Stimulated activated CD8-positive, alpha-beta memory T cell treated with anti-CD3 and anti-CD28 coated beads, Interleukin-7, amount 100 ng/mL, for 4 hours (primary cell): ENCODE measurements at regions not wholly inside any gene's neighbourhood (a gene's known extent, or its start where the extent isn't known, plus 50 kb on each side); places are given as distances from the start of the nearest gene placed in this dataset.

Source experiments
- DNase-seq, 2 donors: peaks; one replicate each; pipeline ENCODE4 v3.0.0-alpha.2; 2020; ENCODE audit warnings: low read depth in 2 of 2

DNA sequence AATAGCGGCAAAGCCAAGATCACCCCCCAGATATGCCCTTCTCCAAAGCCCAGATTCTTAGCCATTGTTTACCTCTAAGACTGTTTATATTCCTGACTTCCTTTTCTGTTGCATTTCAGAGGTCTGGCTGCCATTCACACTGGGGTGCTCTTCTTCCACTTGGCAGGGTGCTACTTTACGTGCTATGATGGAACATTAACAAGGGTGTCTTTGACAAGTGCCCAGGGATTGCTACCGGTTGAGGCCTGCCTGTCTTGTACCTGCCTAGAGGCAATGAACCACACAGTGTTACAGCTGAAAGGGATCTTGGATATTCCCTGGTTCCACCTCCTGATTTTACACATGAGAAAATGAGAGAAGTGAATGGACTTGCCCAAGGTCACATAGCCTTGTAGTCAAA lies 352.1 kb upstream of the KIF2A start:
- no peak for DNase-seq

GRCh38 chr5:61964201-61964600 lies 341.8 kb upstream of the KIF2A start:
- no peak for DNase-seq

GRCh38 chr5:61965069-61965468 lies 340.9 kb upstream of the KIF2A start:
- DNase-seq, result no peak

DNA sequence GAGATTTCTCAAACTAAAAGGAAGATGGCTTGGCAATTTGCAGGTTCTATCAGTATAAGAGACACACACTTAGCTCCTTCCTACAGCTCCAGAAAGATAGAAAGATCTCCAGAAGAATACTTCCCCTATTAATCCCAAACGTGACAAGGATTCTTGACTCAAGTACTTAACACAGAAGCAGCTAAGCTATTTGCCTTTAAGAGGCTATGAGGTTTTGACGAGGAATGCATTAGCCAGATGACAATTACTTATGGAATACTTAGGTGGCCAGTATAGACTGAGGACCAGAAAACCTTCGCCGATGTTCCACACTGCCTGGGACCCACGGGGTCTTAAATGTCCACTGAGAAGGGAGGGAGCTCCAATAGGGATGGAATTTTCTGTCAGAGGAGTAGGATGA lies 340.5 kb upstream of the KIF2A start:
- no peak for DNase-seq

GRCh38 chr5:61966296-61966955 lies 339.6 kb upstream of the KIF2A start:
- DNase-seq, result no peak

- DNase-seq, result no peak
Measured at GRCh38 chr5:61966997-61967396, 339.0 kb upstream of the KIF2A start.

DNA sequence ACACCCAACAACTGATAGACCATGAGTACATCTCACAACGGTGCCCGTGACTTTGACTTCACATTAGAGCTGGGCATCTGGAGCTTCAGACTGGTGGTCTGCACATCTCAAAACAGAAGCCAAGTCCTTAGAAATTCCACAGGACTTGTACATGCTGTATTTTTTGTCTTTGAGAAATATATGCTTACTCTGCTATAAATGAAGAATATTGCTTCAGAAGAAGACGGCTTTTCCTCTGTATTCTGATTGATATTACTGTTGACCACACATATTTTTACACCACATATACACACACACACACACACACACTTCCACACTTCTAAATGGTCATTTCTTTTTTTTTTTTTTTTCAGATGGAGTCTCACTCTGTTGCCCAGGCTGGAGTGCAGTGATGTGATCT lies 338.3 kb upstream of the KIF2A start:
- no peak for DNase-seq

DNA sequence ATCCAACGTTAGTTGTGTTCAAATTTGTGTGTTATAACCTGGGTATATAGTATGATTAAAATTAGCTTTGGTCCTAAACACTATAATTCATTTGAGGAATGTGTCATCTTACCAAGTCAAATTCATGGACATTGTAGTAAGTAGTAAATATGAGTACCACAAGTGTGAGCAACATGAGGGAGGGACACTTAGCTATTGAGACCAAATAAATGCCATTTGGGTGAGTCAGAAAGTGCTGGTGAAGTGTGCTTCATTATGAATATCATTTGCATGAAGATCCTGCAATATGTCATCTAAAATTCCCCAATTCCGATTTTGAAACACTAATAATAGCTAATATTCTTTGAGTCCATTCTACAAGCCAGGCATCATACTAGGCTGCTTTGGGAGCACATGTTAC lies 336.7 kb upstream of the KIF2A start:
- no peak for DNase-seq

DNA sequence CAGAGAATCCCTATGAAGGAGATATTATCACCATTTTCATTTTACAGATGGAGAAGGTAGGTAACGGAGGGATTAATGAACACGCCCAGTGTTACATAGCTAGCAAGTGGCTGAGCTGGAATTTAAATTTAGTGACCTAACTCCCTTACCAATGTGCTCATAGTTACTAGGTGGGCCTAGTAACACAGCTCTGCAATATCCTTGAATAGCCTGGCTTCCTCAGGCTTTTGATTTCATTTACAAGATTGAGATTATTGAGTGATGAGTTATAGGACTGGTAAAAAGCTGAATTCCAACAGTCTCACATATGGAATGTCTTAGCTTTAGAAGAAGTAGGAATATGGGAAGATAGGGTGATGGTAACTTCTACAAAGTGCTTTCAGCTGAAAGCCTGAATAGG lies 336.3 kb upstream of the KIF2A start:
- no peak for DNase-seq

DNA sequence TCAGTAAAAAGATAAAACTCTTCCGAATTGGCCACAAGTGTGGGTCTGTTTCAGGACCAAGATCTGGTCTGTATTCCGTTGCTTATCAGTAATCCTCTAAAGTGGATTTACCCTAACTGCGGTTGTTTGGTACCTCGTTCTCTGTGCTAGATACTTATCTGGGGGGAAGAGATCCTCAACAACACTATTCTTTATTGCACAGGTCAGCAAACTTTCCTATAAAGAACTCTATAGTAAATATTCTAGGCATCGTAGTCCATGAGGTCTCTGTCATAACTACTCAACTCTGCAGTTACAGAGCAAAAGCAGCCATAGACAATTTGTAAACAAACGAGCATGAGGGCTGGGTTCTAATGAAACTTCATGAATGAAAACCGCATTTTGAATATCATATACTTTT lies 335.8 kb upstream of the KIF2A start:
- DNase-seq, result no peak

DNA sequence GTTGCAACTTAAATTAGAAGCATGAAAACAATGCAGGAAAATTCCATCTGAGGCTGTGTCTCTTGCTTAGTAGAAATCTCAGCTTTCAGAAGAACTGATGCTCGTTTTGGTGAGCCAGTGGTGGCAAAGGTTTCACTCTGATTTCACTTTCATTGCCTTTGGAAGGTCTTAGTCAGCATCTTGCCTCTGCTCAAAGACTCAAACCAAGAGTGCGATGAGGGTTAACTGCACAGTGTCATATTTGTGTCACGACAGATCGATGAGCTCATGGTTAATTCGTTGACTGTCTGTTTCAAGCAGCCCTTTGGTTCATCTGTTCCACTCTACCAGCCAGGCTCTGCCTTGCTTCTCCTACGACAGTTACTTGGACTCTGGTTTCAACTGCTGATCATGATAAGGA lies 331.3 kb upstream of the KIF2A start:
- no peak for DNase-seq

DNA sequence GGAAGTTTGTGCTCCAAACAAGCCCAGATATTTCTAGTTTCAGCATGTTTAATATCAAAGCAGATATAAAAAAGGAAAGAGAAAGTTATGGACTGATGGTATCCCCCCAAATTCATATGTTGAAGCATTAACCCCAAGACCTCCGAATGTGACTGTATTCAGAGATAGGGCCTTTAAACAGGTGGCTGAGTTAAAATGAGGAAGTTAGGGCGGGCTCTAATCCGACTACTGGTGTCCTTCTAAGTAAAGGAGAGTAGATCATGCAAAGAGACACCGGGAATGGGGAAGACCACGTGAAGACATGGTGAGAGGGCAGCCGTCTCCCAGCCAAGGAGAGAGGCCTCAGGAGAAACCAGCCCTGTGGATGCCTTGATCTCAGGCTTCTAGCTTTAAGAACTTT lies 324.1 kb upstream of the KIF2A start:
- no peak for DNase-seq

- no peak for DNase-seq
Measured at GRCh38 chr5:61991430-61991829, 314.6 kb upstream of the KIF2A start.

DNA sequence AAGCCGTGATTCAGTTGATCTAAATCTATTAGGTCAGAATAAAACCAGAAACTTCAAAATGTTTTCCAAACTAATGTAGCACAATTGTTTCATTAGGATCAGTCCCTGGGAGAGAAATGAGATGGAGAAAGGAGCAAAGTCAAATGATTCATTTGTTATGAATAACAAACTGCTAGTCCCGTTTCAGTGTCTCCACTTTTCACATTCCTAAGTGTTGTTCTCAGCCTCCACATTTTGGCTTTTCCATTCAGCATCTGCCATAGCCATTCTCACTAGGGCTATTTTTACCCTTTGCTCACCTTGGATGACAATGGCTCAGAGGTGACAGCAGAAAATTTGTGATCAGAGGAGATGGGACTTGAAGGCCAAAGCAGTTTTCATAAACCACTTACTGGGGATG lies 314.1 kb upstream of the KIF2A start:
- no peak for DNase-seq

DNA sequence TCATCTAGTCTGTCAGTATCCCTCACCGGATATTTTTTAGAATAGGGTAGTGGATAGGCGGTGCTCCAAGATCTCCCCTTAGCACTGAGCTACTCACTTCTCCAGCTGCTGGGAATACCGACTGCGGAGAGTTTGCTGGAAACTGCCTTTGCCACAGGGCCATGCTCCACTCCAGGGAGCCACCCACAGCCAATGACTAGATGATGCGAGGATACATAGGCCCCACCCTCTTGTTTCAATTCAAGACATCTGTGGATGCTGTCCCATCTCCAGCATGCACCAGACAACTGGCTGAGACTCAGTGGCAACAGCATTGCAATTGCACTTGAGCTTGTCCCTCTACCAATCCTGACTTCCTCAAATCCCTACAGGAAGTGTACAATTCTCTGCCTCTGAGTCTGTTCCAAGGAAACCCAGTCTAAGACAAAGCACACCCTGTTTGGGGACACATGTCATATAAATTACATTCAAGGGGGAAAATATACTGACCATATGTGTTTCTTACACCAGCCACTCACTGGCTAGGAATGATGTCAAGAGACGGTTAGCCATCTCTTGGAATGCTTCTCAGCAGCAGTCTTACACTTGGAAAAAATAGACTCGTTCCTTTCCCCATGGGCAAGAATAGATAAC lies 312.6 kb upstream of the KIF2A start:
- DNase-seq, result no peak

- no peak for DNase-seq
Measured at GRCh38 chr5:61994171-61994570, 311.8 kb upstream of the KIF2A start.

- no peak for DNase-seq
Measured at GRCh38 chr5:61995486-61995885, 310.5 kb upstream of the KIF2A start.

DNA sequence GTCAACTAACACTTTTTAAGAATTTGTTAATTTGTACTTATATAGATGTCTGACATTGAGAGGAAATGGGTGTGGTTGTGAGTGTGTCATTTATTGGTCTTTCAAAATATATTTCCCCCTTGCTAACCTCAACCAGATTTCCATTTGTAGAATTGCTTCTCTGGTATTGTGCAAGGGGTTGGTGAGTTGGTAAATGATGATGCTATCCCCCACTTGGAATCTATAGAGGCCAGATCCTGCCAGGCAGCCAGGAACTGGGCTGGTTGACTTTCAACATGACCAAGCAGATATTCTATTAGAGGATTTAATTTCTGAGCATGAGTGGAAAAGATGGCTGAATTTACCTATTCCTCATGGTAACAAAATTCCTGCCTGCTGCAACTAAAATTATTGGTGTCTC lies 306.6 kb upstream of the KIF2A start:
- DNase-seq, result no peak

DNA sequence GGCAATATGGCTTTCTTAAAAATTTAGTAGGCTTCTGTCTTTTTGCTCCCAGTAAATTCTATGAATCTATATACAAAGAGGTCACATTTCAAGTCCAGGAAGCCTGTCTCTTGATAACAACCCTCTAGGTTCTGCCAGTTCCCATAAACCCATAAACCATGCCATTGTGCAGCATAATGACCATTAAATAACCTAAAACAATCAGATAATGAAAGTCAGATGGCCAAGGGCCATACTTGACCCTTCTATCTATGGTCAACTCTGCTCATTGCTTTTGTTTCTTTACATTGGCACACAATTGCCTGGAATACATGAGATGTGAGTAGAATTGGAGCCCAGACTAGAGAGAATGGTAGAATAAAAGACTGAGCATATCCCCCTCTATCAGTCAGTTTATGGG lies 305.4 kb upstream of the KIF2A start:
- DNase-seq, result no peak

GRCh38 chr5:62001640-62002039 lies 304.4 kb upstream of the KIF2A start:
- no peak for DNase-seq

- no peak for DNase-seq
Measured at GRCh38 chr5:62002436-62002835, 303.6 kb upstream of the KIF2A start.

- DNase-seq, result no peak
Measured at GRCh38 chr5:62005551-62005950, 300.5 kb upstream of the KIF2A start.

DNA sequence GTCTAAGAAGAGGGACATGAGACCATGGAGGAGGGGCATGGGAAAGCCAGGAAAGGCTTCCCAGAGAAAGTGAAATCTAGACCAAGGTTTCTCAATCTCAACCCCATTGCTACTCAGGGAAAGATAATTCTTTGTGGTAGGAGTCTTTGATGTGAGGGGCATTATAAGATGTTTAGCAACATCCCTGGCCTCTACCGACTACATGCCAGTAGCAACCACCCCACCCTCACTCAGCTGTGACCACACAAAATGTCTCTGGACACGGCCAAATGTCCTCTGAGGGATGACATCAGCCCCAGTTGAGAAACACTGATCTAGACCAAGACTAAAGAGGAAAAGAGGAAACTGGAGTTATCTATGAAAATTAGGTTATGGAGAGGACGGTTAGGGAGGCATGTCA lies 298.5 kb upstream of the KIF2A start:
- DNase-seq, result no peak

DNA sequence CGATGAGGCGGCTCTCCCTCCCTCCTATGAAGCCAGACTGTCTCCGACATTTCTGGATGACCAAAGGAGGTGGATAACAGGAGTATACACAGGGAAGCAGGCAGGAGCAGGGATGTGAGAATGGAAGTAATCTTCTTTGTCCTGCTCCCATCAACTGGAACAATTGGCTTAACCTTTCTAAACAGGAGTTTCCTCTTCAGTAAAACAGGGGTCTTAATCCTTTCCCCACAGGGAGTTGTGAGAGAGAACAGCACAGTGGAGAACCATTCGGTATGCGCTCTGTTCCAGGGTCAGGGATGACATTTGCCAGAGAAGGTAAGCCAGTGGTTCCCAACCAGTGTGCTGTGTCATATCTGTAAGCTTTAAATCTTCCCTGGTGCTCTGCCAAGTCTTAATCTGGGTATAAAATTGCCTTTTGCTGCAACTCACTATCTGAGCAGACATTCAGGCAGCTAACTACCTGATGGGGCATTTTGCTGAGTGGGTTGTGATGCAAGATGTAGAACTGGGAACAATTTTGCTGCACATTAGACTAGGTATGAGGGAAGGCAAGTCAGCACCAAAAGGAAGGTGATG lies 294.8 kb upstream of the KIF2A start:
- DNase-seq, result no peak
